GM23338 (cell line): ENCODE measurements at regions not wholly inside any gene's neighbourhood (a gene's known extent, or its start where the extent isn't known, plus 50 kb on each side); places are given as distances from the start of the nearest gene placed in this dataset.

Experiments
- ATAC-seq: fragments of 200-7000 bp; cut with Tn5 transposase; 3 replicates; pipeline ENCODE4 v1.9.1; 2020
- DNase-seq: peaks from one replicate; pipeline ENCODE4 v3.0.0-alpha.2; 2015; ENCODE audit warnings: low spot score
- H2AFZ ChIP-seq: fragments of 200-600 bp; sonication (generic); 2 replicates; pipeline ENCODE4 v1.8.0; 2016; ENCODE audit warnings: antibody characterized with exemption, mild to moderate bottlenecking, moderate library complexity
- H3F3A ChIP-seq: fragments of 200-600 bp; sonication (generic); replicated peaks from 2 replicates; pipeline ENCODE4 v1.8.0; 2017; ENCODE audit warnings: antibody characterized with exemption, mixed run types, low read depth
- H3K27ac ChIP-seq: fragments of 200-600 bp; sonication (generic); 2 replicates; pipeline ENCODE4 v1.6.1; 2016; ENCODE audit warnings: low read depth
- H3K27me3 ChIP-seq: fragments of 200-600 bp; sonication (generic); 2 replicates; pipeline ENCODE4 v1.8.0; 2016; ENCODE audit warnings: mild to moderate bottlenecking, mixed run types, moderate library complexity; ENCODE audit not compliant: insufficient read depth
- H3K36me3 ChIP-seq: fragments of 200-600 bp; sonication (generic); 2 replicates; pipeline ENCODE4 v1.8.0; 2016; ENCODE audit warnings: mild to moderate bottlenecking; ENCODE audit not compliant: insufficient read depth
- H3K4me1 ChIP-seq: fragments of 200-600 bp; sonication (generic); 2 replicates; pipeline ENCODE4 v1.8.0; 2016; ENCODE audit warnings: mild to moderate bottlenecking, moderate library complexity; ENCODE audit not compliant: insufficient read depth
- H3K4me2 ChIP-seq: fragments of 200-600 bp; sonication (generic); 2 replicates; pipeline ENCODE4 v1.7.1; 2017; ENCODE audit warnings: mixed run types
- H3K4me3 ChIP-seq: fragments of 200-600 bp; sonication (generic); 2 replicates; pipeline ENCODE4 v1.6.1; 2016; ENCODE audit warnings: mixed run types
- H3K79me2 ChIP-seq: fragments of 200-600 bp; sonication (generic); replicated peaks from 2 replicates; pipeline ENCODE4 v1.8.0; 2017; ENCODE audit warnings: mild to moderate bottlenecking; ENCODE audit not compliant: insufficient read depth
- H3K9me2 ChIP-seq: fragments of 200-600 bp; sonication (generic); 2 replicates; pipeline ENCODE4 v1.8.0; 2017; ENCODE audit not compliant: insufficient read depth
- H4K20me1 ChIP-seq: fragments of 200-600 bp; sonication (generic); replicated peaks from 2 replicates; pipeline ENCODE4 v1.8.0; 2017; ENCODE audit warnings: mild to moderate bottlenecking; ENCODE audit not compliant: insufficient read depth
- H3K27ac Mint-ChIP-seq: 2 replicates; pipeline ENCODE4 v1.8.0; 2020; ENCODE audit warnings: inconsistent platforms, mild to moderate bottlenecking, moderate library complexity, mixed read lengths
- H3K27me3 Mint-ChIP-seq: 3 replicates; pipeline ENCODE4 v1.8.0; 2022; ENCODE audit warnings: low read depth, mild to moderate bottlenecking, moderate library complexity, mixed read lengths, inconsistent platforms; ENCODE audit not compliant: insufficient read depth, poor library complexity
- H3K36me3 Mint-ChIP-seq: 3 replicates; pipeline ENCODE4 v1.8.0; 2021; ENCODE audit warnings: low read depth, mild to moderate bottlenecking, inconsistent platforms, moderate library complexity, mixed read lengths
- H3K4me1 Mint-ChIP-seq: 3 replicates; pipeline ENCODE4 v1.8.0; 2020; ENCODE audit warnings: mild to moderate bottlenecking, inconsistent platforms, mixed read lengths
- H3K4me3 Mint-ChIP-seq: 3 replicates; pipeline ENCODE4 v1.8.0; 2021; ENCODE audit warnings: moderate library complexity, mild to moderate bottlenecking, inconsistent platforms, mixed read lengths
- H3K9me3 Mint-ChIP-seq: 3 replicates; pipeline ENCODE4 v1.8.0; 2020; ENCODE audit warnings: moderate library complexity, mild to moderate bottlenecking, inconsistent platforms, mixed read lengths
- CREB1 ChIP-seq: fragments of 250-450 bp; sonication (Bioruptor Pico); IDR thresholded peaks from 2 replicates; pipeline ENCODE4 v1.5.0; 2020; ENCODE audit warnings: low read depth, mild to moderate bottlenecking, moderate library complexity
- CTCF ChIP-seq, 2 experiments: fragments of 200-600 bp in 1 of 2; sonication (generic) in 1 of 2; conservative IDR thresholded peaks; 2 replicates each; pipeline versions ENCODE4 v1.5.1 to v1.6.1; 2016 to 2017; ENCODE audit warnings: antibody characterized with exemption in 2 of 2, low read depth in 2 of 2, mild to moderate bottlenecking in 2 of 2, moderate library complexity in 1 of 2
- ETS1 ChIP-seq: IDR thresholded peaks from 2 replicates; pipeline ENCODE4 v1.6.1; 2016; ENCODE audit warnings: antibody characterized with exemption
- EZH2 ChIP-seq: fragments of 200-600 bp; sonication (generic); IDR thresholded peaks from one replicate; pipeline ENCODE4 v1.8.0; 2017; ENCODE audit warnings: antibody characterized with exemption, mild to moderate bottlenecking, low read depth; ENCODE audit not compliant: unreplicated experiment
- EZH2phosphoT487 ChIP-seq: fragments of 200-600 bp; sonication (generic); IDR thresholded peaks from one replicate; pipeline ENCODE4 v1.8.1; 2018; ENCODE audit warnings: antibody characterized with exemption; ENCODE audit not compliant: unreplicated experiment
- JUNB ChIP-seq: IDR thresholded peaks from one replicate; pipeline ENCODE4 v1.6.1; 2016; ENCODE audit warnings: antibody characterized with exemption; ENCODE audit not compliant: unreplicated experiment
- NANOG ChIP-seq: IDR thresholded peaks from 2 replicates; pipeline ENCODE4 v1.6.1; 2016; ENCODE audit warnings: antibody characterized with exemption, borderline replicate concordance
- POLR2AphosphoS5 ChIP-seq: IDR thresholded peaks from 2 replicates; pipeline ENCODE4 v1.6.1; 2016; ENCODE audit warnings: antibody characterized with exemption, low read depth
- REST ChIP-seq: IDR thresholded peaks from one replicate; pipeline ENCODE4 v1.6.1; 2018; ENCODE audit warnings: antibody characterized with exemption; ENCODE audit not compliant: unreplicated experiment
- STAT1 ChIP-seq: IDR thresholded peaks from one replicate; pipeline ENCODE4 v1.6.1; 2016; ENCODE audit warnings: antibody characterized with exemption; ENCODE audit not compliant: unreplicated experiment
- ZNF114 ChIP-seq: fragments of 250-450 bp; sonication (Bioruptor Pico); IDR thresholded peaks from 2 replicates; pipeline ENCODE4 v1.5.0; 2020; ENCODE audit warnings: mild to moderate bottlenecking, moderate library complexity
- ZNF331 ChIP-seq: fragments of 250-450 bp; sonication (Bioruptor Pico); IDR thresholded peaks from 2 replicates; pipeline ENCODE4 v1.5.0; 2020; ENCODE audit warnings: low read depth, mild to moderate bottlenecking, moderate library complexity

DNA sequence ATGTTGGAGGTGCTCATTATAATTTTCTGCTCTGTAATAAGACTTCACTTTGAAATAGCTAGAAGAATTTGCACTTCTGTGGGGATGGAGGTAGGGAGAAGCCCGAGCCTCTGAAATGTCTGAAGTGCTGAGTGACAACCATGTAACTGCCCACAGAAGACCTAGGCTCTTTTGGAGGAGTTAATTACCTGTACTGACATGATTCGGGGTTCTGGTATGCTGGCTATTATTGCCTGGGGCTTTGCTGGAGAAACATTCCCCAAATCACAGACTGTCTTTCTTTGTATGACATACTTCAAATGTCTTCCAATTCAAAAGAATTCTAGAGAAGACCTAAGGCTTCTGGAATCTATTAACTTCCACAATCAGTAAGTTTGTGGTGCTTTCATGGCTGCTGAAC is 211.2 kb upstream of the POF1B start (continued):
- no peak for TF ChIP-seq REST
- TF ChIP-seq POLR2AphosphoS5 = no peak
- TF ChIP-seq CTCF (conservative IDR thresholded peaks at IDR 0.05; ENCODE audit: low read depth in 2 of 2) = no peak
- TF ChIP-seq ETS1 = no peak
- no peak for TF ChIP-seq NANOG
- TF ChIP-seq JUNB = no peak
- no peak for TF ChIP-seq CREB1 (CRISPR knock-in tag)
- TF ChIP-seq ZNF331 (CRISPR knock-in tag) = no peak

- no peak overlapping the region for H2AFZ ChIP-seq
- no peak overlapping the region for H3K27ac ChIP-seq
- no peaks in the 10 kb centered on the region for H4K20me1 ChIP-seq
- no peaks in the 10 kb centered on the region for H3K79me2 ChIP-seq
- H3K4me3 Mint-ChIP-seq = no peak overlapping the region
- ATAC-seq (no peak), DNase-seq (no peak)
- no peaks in the 10 kb centered on the region for H3F3A ChIP-seq
- no peaks in the 10 kb centered on the region for H3K9me3 Mint-ChIP-seq
- H3K9me2 ChIP-seq = no peaks in the 10 kb centered on the region
- no peaks in the 10 kb centered on the region for H3K36me3 ChIP-seq
- no peaks in the 10 kb centered on the region for H3K27me3 Mint-ChIP-seq
- no peak overlapping the region for H3K4me3 ChIP-seq
- H3K36me3 Mint-ChIP-seq = no peaks in the 10 kb centered on the region
- no peak overlapping the region for H3K27ac Mint-ChIP-seq
- no peak overlapping the region for H3K4me2 ChIP-seq
- peaks cover 10% of the 10 kb centered on the region for H3K4me1 Mint-ChIP-seq
- H3K27me3 ChIP-seq = no peaks in the 10 kb centered on the region
- H3K4me1 ChIP-seq = peaks cover 6% of the 10 kb centered on the region
- TF ChIP-seq REST = no peak
- no peak for TF ChIP-seq ZNF331 (CRISPR knock-in tag)
- TF ChIP-seq EZH2phosphoT487 = no peak
- TF ChIP-seq CREB1 (CRISPR knock-in tag) = no peak
- TF ChIP-seq STAT1 = no peak
- no peak for TF ChIP-seq ZNF114 (CRISPR knock-in tag)
- TF ChIP-seq ETS1 = no peak
- TF ChIP-seq POLR2AphosphoS5 = no peak
- no peak for TF ChIP-seq EZH2
These were observed 194.3 kb upstream of the POF1B start for GRCh38 chrX:85573801-85574200.
